B cell (primary cell): ENCODE measurements at regions not wholly inside any gene's neighbourhood (a gene's known extent, or its start where the extent isn't known, plus 50 kb on each side); places are given as distances from the start of the nearest gene placed in this dataset.

Experiments
- ATAC-seq: fragments of 200-7000 bp; cut with Tn5 transposase; one replicate; pipeline ENCODE4 v1.10.0; 2021; ENCODE audit warnings: low read depth, mild to moderate bottlenecking, moderate number of reproducible peaks, moderate library complexity
- CTCF ChIA-PET: fragments of 350-600 bp; sonication (Branson Sonifier 250); formaldehyde crosslinking; loops from one replicate; lab custom pipeline; 2021; ENCODE audit warnings: antibody characterized with exemption, inconsistent platforms; lab: Charles Lee
- POLR2A ChIA-PET: fragments of 350-600 bp; sonication (Branson Sonifier 250); formaldehyde crosslinking; loops from one replicate; lab custom pipeline; 2021; ENCODE audit warnings: antibody characterized with exemption; lab: Charles Lee
- DNase-seq: peaks from one replicate; pipeline ENCODE4 v3.0.0; 2013
- H2AFZ ChIP-seq: 2 replicates; pipeline ENCODE4 v1.6.1; 2012; ENCODE audit warnings: mild to moderate bottlenecking, low read depth, low read length; ENCODE audit not compliant: insufficient read depth, poor library complexity, severe bottlenecking
- H3K27ac ChIP-seq, 2 donors: 1 replicate in 1 of 2; 2 replicates in 1 of 2; pipeline ENCODE4 v1.5.1; 2012 to 2013; ENCODE audit warnings: low read length in 2 of 2, mild to moderate bottlenecking in 2 of 2, moderate library complexity in 1 of 2
- H3K27me3 ChIP-seq, 4 experiments: fragments of 200-600 bp in 1 of 4; sonication (generic) in 1 of 4; replicated peaks in 1 of 4; 1 replicate in 2 of 4; 2 replicates in 2 of 4; pipeline versions ENCODE4 v1.6.1 to v1.7.0; 2013 to 2016; ENCODE audit warnings: low read length in 3 of 4, mild to moderate bottlenecking in 2 of 4, mixed read lengths in 1 of 4, moderate library complexity in 1 of 4; ENCODE audit not compliant: insufficient read depth in 4 of 4, control insufficient read depth in 3 of 4; ENCODE audit errors: control extremely low read depth in 1 of 4
- H3K36me3 ChIP-seq, 2 experiments: replicated peaks in 1 of 2; 1 replicate in 1 of 2; 2 replicates in 1 of 2; pipeline versions ENCODE4 v1.6.1 to v1.7.1; 2013; ENCODE audit warnings: low read length in 1 of 2; ENCODE audit not compliant: insufficient read depth in 2 of 2, control insufficient read depth in 1 of 2; ENCODE audit errors: control extremely low read depth in 1 of 2, extremely low read depth in 1 of 2
- H3K4me1 ChIP-seq, 2 donors: fragments of 200-600 bp in 1 of 2; sonication (generic) in 1 of 2; 1 replicate in 1 of 2; 2 replicates in 1 of 2; pipeline versions ENCODE4 v1.5.1 to v1.6.1; 2013 to 2017; ENCODE audit warnings: low read length in 2 of 2; ENCODE audit not compliant: control insufficient read depth in 2 of 2, insufficient read depth in 2 of 2
- H3K4me2 ChIP-seq: replicated peaks from 2 replicates; pipeline ENCODE3; 2012; ENCODE audit warnings: mild to moderate bottlenecking, low read depth, low read length; ENCODE audit not compliant: poor library complexity, severe bottlenecking
- H3K4me3 ChIP-seq, 5 experiments: fragments of 200-600 bp in 1 of 5; sonication (generic) in 1 of 5; 1 replicate in 3 of 5; 2 replicates in 2 of 5; pipeline versions ENCODE4 v1.5.1 to v1.7.0; 2011 to 2016; ENCODE audit warnings: low read length in 4 of 5, mild to moderate bottlenecking in 4 of 5, low read depth in 2 of 5, control low read depth in 1 of 5, moderate library complexity in 1 of 5; ENCODE audit not compliant: insufficient read depth in 1 of 5; ENCODE audit errors: control extremely low read depth in 1 of 5, extremely low read depth in 1 of 5
- H3K79me2 ChIP-seq: fragments of 200-600 bp; sonication (generic); one replicate; pipeline ENCODE4 v1.6.0; 2016; ENCODE audit warnings: low read length; ENCODE audit not compliant: control insufficient read depth, insufficient read depth
- H3K9ac ChIP-seq: fragments of 200-600 bp; sonication (generic); 2 replicates; pipeline ENCODE4 v1.6.1; 2017; ENCODE audit warnings: mild to moderate bottlenecking, low read length, moderate library complexity
- H3K9me3 ChIP-seq, 3 donors: one replicate each; pipeline versions ENCODE4 v1.6.1 to v1.7.1; 2013; ENCODE audit warnings: low read length in 2 of 3; ENCODE audit not compliant: control insufficient read depth in 2 of 3, insufficient read depth in 1 of 3; ENCODE audit errors: control extremely low read depth in 1 of 3
- H4K20me1 ChIP-seq: 2 replicates; pipeline ENCODE4 v1.6.0; 2012; ENCODE audit warnings: mild to moderate bottlenecking, low read length; ENCODE audit not compliant: insufficient read depth, control insufficient read depth, poor library complexity, severe bottlenecking
- H3K27ac Mint-ChIP-seq: one replicate; pipeline ENCODE4 v1.8.0; 2021; ENCODE audit warnings: mixed read lengths
- H3K27me3 Mint-ChIP-seq: one replicate; pipeline ENCODE4 v1.8.0; 2021; ENCODE audit warnings: mixed read lengths
- H3K4me1 Mint-ChIP-seq: one replicate; pipeline ENCODE4 v1.8.0; 2021; ENCODE audit warnings: mixed read lengths
- H3K4me3 Mint-ChIP-seq: one replicate; pipeline ENCODE4 v1.8.0; 2021; ENCODE audit warnings: mixed read lengths
- H3K9me3 Mint-ChIP-seq: one replicate; pipeline ENCODE4 v1.8.0; 2022; ENCODE audit warnings: mixed read lengths; ENCODE audit not compliant: insufficient read depth
- CTCF ChIP-seq: fragments of 200-600 bp; IDR thresholded peaks from one replicate; pipeline ENCODE4 v1.8.0; 2022; ENCODE audit warnings: antibody characterized with exemption, mild to moderate bottlenecking
- EZH2 ChIP-seq: IDR thresholded peaks from 2 replicates; pipeline ENCODE4 v1.6.1; 2012; ENCODE audit warnings: borderline replicate concordance, low read depth, mild to moderate bottlenecking, moderate library complexity, low read length; ENCODE audit not compliant: insufficient read depth, poor library complexity, severe bottlenecking
- WGBS: methylation state at CpG from one replicate; pipeline ENCODE4 v1.1.5; 2013; ENCODE audit warnings: missing lambda C conversion rate; ENCODE audit not compliant: insufficient coverage; 5-methylcytosine and 5-hydroxymethylcytosine counted together
- intact Hi-C: fragments of 100-400 bp; cut with micrococcal nuclease; formaldehyde crosslinking; loops from one replicate; pipeline ENCODE4 v1.10.0; 2022

- CTCF ChIA-PET, result no interaction called here
These were observed 158.7 kb downstream of the NMUR2 start for GRCh38 chr5:152246401-152246800.

GRCh38 chr5:152237531-152237930 lies 167.5 kb downstream of the NMUR2 start:
- no peaks in the 10 kb centered on the region for H3K79me2 ChIP-seq
- TF ChIP-seq EZH2, result no peak
- no peak for TF ChIP-seq CTCF
- no peak for ATAC-seq
- Mint-ChIP-seq H3K4me3 (no peak overlapping the region), H3K9me3 (no peaks in the 10 kb centered on the region), H3K4me1 (no peaks in the 10 kb centered on the region), H3K27ac (no peak overlapping the region), H3K27me3 (peaks cover 3% of the 10 kb centered on the region)
- H4K20me1 ChIP-seq, result no peaks in the 10 kb centered on the region
- H3K36me3 ChIP-seq, result no peaks in the 10 kb centered on the region
- DNase-seq, result no peak
- H2AFZ ChIP-seq, result no peak overlapping the region
- no peak overlapping the region for H3K4me3 ChIP-seq
- H3K27ac ChIP-seq, result no peak overlapping the region
- no peaks in the 10 kb centered on the region for H3K27me3 ChIP-seq
- intact Hi-C loops, result no loop called here
- H3K9ac ChIP-seq, result no peak overlapping the region
- 100% methylated on average over 1 of the region's 2 CpGs for WGBS
- no peaks in the 10 kb centered on the region for H3K4me1 ChIP-seq
- H3K9me3 ChIP-seq, result no peaks in the 10 kb centered on the region
- no peak overlapping the region for H3K4me2 ChIP-seq
- ChIA-PET CTCF (no interaction called here), POLR2A (no interaction called here)

More at GRCh38 chr5:152246401-152246800, 158.7 kb downstream of the NMUR2 start:
- Histone ChIP-seq H2AFZ (no peak overlapping the region), H3K27ac (no peak overlapping the region), H3K9me3 (no peaks in the 10 kb centered on the region), H3K27me3 (no peaks in the 10 kb centered on the region), H3K36me3 (no peaks in the 10 kb centered on the region), H3K4me2 (no peak overlapping the region), H3K79me2 (no peaks in the 10 kb centered on the region), H3K4me3 (no peak overlapping the region), H3K9ac (no peak overlapping the region), H3K4me1 (no peaks in the 10 kb centered on the region), H4K20me1 (no peaks in the 10 kb centered on the region)
- Mint-ChIP-seq H3K9me3 (no peaks in the 10 kb centered on the region), H3K27me3 (no peaks in the 10 kb centered on the region), H3K4me3 (no peak overlapping the region), H3K4me1 (no peaks in the 10 kb centered on the region), H3K27ac (no peak overlapping the region)
- POLR2A ChIA-PET, result no interaction called here
- DNase-seq (no peak), ATAC-seq (no peak)
- intact Hi-C loops, result no loop called here
- TF ChIP-seq CTCF (no peak), EZH2 (no peak)
- WGBS, result 20% methylated on average over 1 of the region's 5 CpGs
